Upper lobe of right lung (tissue), 1 donor: ENCODE measurements at regions not wholly inside any gene's neighbourhood (a gene's known extent, or its start where the extent isn't known, plus 50 kb on each side); places are given as distances from the start of the nearest gene placed in this dataset.

Source experiments
- ATAC-seq: fragments of 200-7000 bp; cut with Tn5 transposase; one replicate; pipeline ENCODE4 v1.9.1; 2020; ENCODE audit warnings: mild to moderate bottlenecking, moderate library complexity
- DNase-seq: peaks from one replicate; pipeline ENCODE4 v3.0.0-alpha.2; 2020
- H3K27ac ChIP-seq: fragments of 200-600 bp; one replicate; pipeline ENCODE4 v1.8.0; 2022
- H3K27me3 ChIP-seq: fragments of 200-600 bp; one replicate; pipeline ENCODE4 v1.8.0; 2022; ENCODE audit warnings: mild to moderate bottlenecking
- H3K36me3 ChIP-seq: fragments of 200-600 bp; one replicate; pipeline ENCODE4 v1.8.0; 2022
- H3K4me1 ChIP-seq: fragments of 200-600 bp; one replicate; pipeline ENCODE4 v1.8.0; 2022
- H3K4me3 ChIP-seq: fragments of 200-600 bp; one replicate; pipeline ENCODE4 v1.8.0; 2022; ENCODE audit warnings: mild to moderate bottlenecking
- H3K9me3 ChIP-seq: fragments of 200-600 bp; one replicate; pipeline ENCODE4 v1.8.0; 2022
- intact Hi-C: fragments of 100-400 bp; cut with DNase I; formaldehyde crosslinking; loops from one replicate; pipeline ENCODE4 v1.11.0; 2022
- TF ChIP-seq, protein P1 (sequence below): fragments of 200-600 bp; IDR thresholded peaks from one replicate; pipeline ENCODE4 v1.8.0; 2022; ENCODE audit warnings: antibody characterized with exemption
- donor health status: DM: no; HTN: yes; CAD: no; lungs with severe emphysema.

GRCh38 chr1:87899017-87899416, 570.3 kb downstream of the LMO4 start:
- Histone ChIP-seq H3K27me3 (no peaks in the 10 kb centered on the region), H3K36me3 (no peaks in the 10 kb centered on the region), H3K4me3 (no peak overlapping the region), H3K4me1 (peaks cover 7% of the 10 kb centered on the region), H3K9me3 (no peaks in the 10 kb centered on the region), H3K27ac (no peak overlapping the region)
- intact Hi-C loops, result no loop called here
- DNase-seq (no peak), ATAC-seq (no peak)
- TF ChIP-seq, protein P1, sequence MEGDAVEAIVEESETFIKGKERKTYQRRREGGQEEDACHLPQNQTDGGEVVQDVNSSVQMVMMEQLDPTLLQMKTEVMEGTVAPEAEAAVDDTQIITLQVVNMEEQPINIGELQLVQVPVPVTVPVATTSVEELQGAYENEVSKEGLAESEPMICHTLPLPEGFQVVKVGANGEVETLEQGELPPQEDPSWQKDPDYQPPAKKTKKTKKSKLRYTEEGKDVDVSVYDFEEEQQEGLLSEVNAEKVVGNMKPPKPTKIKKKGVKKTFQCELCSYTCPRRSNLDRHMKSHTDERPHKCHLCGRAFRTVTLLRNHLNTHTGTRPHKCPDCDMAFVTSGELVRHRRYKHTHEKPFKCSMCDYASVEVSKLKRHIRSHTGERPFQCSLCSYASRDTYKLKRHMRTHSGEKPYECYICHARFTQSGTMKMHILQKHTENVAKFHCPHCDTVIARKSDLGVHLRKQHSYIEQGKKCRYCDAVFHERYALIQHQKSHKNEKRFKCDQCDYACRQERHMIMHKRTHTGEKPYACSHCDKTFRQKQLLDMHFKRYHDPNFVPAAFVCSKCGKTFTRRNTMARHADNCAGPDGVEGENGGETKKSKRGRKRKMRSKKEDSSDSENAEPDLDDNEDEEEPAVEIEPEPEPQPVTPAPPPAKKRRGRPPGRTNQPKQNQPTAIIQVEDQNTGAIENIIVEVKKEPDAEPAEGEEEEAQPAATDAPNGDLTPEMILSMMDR, result no peak

- no peak overlapping the region for H3K27ac ChIP-seq
- peaks cover 7% of the 10 kb centered on the region for H3K4me1 ChIP-seq
- TF ChIP-seq, protein P1, result no peak
- no peaks in the 10 kb centered on the region for H3K27me3 ChIP-seq
- no peaks in the 10 kb centered on the region for H3K36me3 ChIP-seq
- no peak overlapping the region for H3K4me3 ChIP-seq
- no peaks in the 10 kb centered on the region for H3K9me3 ChIP-seq
- ATAC-seq (no peak), DNase-seq (no peak)
- intact Hi-C loops, result no loop called here
Measured at GRCh38 chr1:87899746-87900145, 571.1 kb downstream of the LMO4 start.

- DNase-seq (no peak), ATAC-seq (peak; percentile 93)
- no peak overlapping the region for H3K4me3 ChIP-seq
- TF ChIP-seq, protein P1, result no peak
- H3K27me3 ChIP-seq, result no peaks in the 10 kb centered on the region
- intact Hi-C loops, result no loop called here
- H3K36me3 ChIP-seq, result no peaks in the 10 kb centered on the region
- no peaks in the 10 kb centered on the region for H3K9me3 ChIP-seq
- H3K4me1 ChIP-seq, result peaks cover 7% of the 10 kb centered on the region
- no peak overlapping the region for H3K27ac ChIP-seq
Measured at GRCh38 chr1:87902830-87903229, 574.1 kb downstream of the LMO4 start.

DNA sequence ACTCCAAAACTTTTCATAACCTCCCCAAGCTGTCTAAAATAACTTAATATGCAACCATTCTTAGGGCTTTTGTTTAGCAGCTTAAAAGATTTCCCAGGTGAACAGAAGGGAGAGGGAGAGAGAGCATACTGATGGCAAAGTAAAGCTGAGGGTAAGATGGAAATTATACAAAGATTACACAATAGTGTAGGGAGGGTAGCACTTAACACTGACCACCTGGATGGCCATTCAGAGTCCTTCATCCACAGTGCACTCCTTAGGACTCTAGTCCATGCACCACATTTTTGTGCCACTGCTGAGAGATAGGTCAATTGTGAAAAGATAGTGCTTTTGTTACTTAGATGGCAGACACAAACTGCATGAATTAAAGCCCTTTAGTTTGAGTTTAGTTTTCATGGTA, 574.6 kb downstream of the LMO4 start:
- H3K4me1 ChIP-seq, result peaks cover 7% of the 10 kb centered on the region
- intact Hi-C loops, result no loop called here
- H3K27me3 ChIP-seq, result no peaks in the 10 kb centered on the region
- no peak overlapping the region for H3K4me3 ChIP-seq
- no peaks in the 10 kb centered on the region for H3K36me3 ChIP-seq
- TF ChIP-seq, protein P1, result no peak
- no peaks in the 10 kb centered on the region for H3K9me3 ChIP-seq
- no peak for ATAC-seq
- DNase-seq, result no peak
- no peak overlapping the region for H3K27ac ChIP-seq

DNA sequence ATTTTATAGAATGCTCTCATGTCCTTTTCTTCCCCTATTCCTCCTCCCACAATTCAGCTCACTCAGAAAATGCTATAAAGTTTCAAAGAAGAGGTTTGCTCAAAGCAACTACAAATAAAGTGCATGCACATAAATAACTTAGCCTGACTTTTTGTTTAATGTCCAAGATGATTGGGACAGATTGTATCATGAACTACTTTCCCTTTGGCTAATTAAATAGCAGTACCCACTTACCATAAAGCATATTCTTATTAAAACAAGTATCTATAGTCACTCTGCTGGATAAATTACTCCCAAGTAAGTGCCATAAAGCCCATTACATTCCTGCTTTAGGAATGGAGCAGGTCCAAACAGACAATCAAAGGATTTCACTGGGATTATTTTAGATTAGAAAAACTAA, 576.0 kb downstream of the LMO4 start:
- no peaks in the 10 kb centered on the region for H3K36me3 ChIP-seq
- H3K27me3 ChIP-seq, result no peaks in the 10 kb centered on the region
- DNase-seq (no peak), ATAC-seq (no peak)
- H3K4me3 ChIP-seq, result no peak overlapping the region
- H3K9me3 ChIP-seq, result no peaks in the 10 kb centered on the region
- no peak overlapping the region for H3K27ac ChIP-seq
- TF ChIP-seq, protein P1, result no peak
- intact Hi-C loops, result no loop called here
- H3K4me1 ChIP-seq, result peaks cover 7% of the 10 kb centered on the region

- H3K27ac ChIP-seq, result no peak overlapping the region
- H3K9me3 ChIP-seq, result no peaks in the 10 kb centered on the region
- TF ChIP-seq, protein P1, result no peak
- peaks cover 7% of the 10 kb centered on the region for H3K4me1 ChIP-seq
- ATAC-seq (no peak), DNase-seq (no peak)
- no peaks in the 10 kb centered on the region for H3K27me3 ChIP-seq
- H3K36me3 ChIP-seq, result no peaks in the 10 kb centered on the region
- H3K4me3 ChIP-seq, result no peak overlapping the region
- intact Hi-C loops, result no loop called here
Measured at GRCh38 chr1:87905651-87906050, 577.0 kb downstream of the LMO4 start.
